ENCODE measurements at regions not wholly inside any gene's neighbourhood (a gene's known extent, or its start where the extent isn't known, plus 50 kb on each side); places are given as distances from the start of the nearest gene placed in this dataset.
A peak's percentile ranks its signal among the peaks of the same experiment; 100 is the strongest.

GRCh38 chr16:48091117-48091516, 64.7 kb downstream of the ABCC12 start:
- Histone ChIP-seq H3K4me3 (ENCODE audit: low read depth, low read length) (no peak overlapping the region), H3K9me3 (ENCODE audit: control insufficient read depth in 2 of 2, low read length in 2 of 2) (no peaks in the 10 kb centered on the region), H3K27me3 (ENCODE audit: control insufficient read depth, insufficient read depth, low read length) (no peaks in the 10 kb centered on the region), H3K27ac (ENCODE audit: insufficient read depth, low read length, poor library complexity, severe bottlenecking) (no peak overlapping the region), H3K36me3 (ENCODE audit: control insufficient read depth, insufficient read depth, low read length) (no peaks in the 10 kb centered on the region), H3K4me1 (ENCODE audit: control insufficient read depth, insufficient read depth, low read length, poor library complexity, severe bottlenecking) (no peaks in the 10 kb centered on the region)
- DNase-seq (no peak), ATAC-seq (ENCODE audit: low read depth in 2 of 2) (no peak)
- no peaks in the 10 kb centered on the region for H3K4me1 Mint-ChIP-seq
- H3K27ac Mint-ChIP-seq = no peak overlapping the region
- H3K4me3 Mint-ChIP-seq = no peak overlapping the region
- no peaks in the 10 kb centered on the region for H3K36me3 Mint-ChIP-seq
- no peaks in the 10 kb centered on the region for H3K27me3 Mint-ChIP-seq
- peaks cover 0 to 2% (median 0%) of the 10 kb centered on the region in 7 donors for H3K9me3 Mint-ChIP-seq

GRCh38 chr16:48089053-48089792, 66.6 kb downstream of the ABCC12 start:
- Histone ChIP-seq H3K4me3 (ENCODE audit: low read depth, low read length) (no peak overlapping the region), H3K27ac (ENCODE audit: insufficient read depth, low read length, poor library complexity, severe bottlenecking) (no peak overlapping the region), H3K27me3 (ENCODE audit: control insufficient read depth, insufficient read depth, low read length) (no peaks in the 10 kb centered on the region), H3K36me3 (ENCODE audit: control insufficient read depth, insufficient read depth, low read length) (no peaks in the 10 kb centered on the region), H3K4me1 (ENCODE audit: control insufficient read depth, insufficient read depth, low read length, poor library complexity, severe bottlenecking) (no peaks in the 10 kb centered on the region), H3K9me3 (ENCODE audit: control insufficient read depth in 2 of 2, low read length in 2 of 2) (no peaks in the 10 kb centered on the region)
- Mint-ChIP-seq H3K4me1 (no peaks in the 10 kb centered on the region), H3K36me3 (no peaks in the 10 kb centered on the region), H3K4me3 (no peak overlapping the region), H3K27me3 (peaks cover 11% of the 10 kb centered on the region), H3K9me3 (no peaks in the 10 kb centered on the region), H3K27ac (no peak overlapping the region)
- ATAC-seq (ENCODE audit: low read depth in 2 of 2) (no peak), DNase-seq (no peak)

GRCh38 chr16:48087639-48088038, 68.2 kb downstream of the ABCC12 start:
- Mint-ChIP-seq H3K4me3 (no peak overlapping the region), H3K4me1 (no peaks in the 10 kb centered on the region), H3K36me3 (no peaks in the 10 kb centered on the region), H3K9me3 (no peaks in the 10 kb centered on the region), H3K27me3 (peaks cover 12% of the 10 kb centered on the region), H3K27ac (no peak overlapping the region)
- Histone ChIP-seq H3K27ac (ENCODE audit: insufficient read depth, low read length, poor library complexity, severe bottlenecking) (no peak overlapping the region), H3K4me1 (ENCODE audit: control insufficient read depth, insufficient read depth, low read length, poor library complexity, severe bottlenecking) (no peaks in the 10 kb centered on the region), H3K4me3 (ENCODE audit: low read depth, low read length) (no peak overlapping the region), H3K27me3 (ENCODE audit: control insufficient read depth, insufficient read depth, low read length) (no peaks in the 10 kb centered on the region), H3K9me3 (ENCODE audit: control insufficient read depth in 2 of 2, low read length in 2 of 2) (no peaks in the 10 kb centered on the region), H3K36me3 (ENCODE audit: control insufficient read depth, insufficient read depth, low read length) (no peaks in the 10 kb centered on the region)
- DNase-seq (no peak), ATAC-seq (ENCODE audit: low read depth in 2 of 2) (no peak)

GRCh38 chr16:48086422-48086821, 69.4 kb downstream of the ABCC12 start:
- peaks cover 12% of the 10 kb centered on the region for H3K27me3 Mint-ChIP-seq
- Histone ChIP-seq H3K27me3 (ENCODE audit: control insufficient read depth, insufficient read depth, low read length) (no peaks in the 10 kb centered on the region), H3K4me3 (ENCODE audit: low read depth, low read length) (no peak overlapping the region), H3K27ac (ENCODE audit: insufficient read depth, low read length, poor library complexity, severe bottlenecking) (no peak overlapping the region), H3K4me1 (ENCODE audit: control insufficient read depth, insufficient read depth, low read length, poor library complexity, severe bottlenecking) (no peaks in the 10 kb centered on the region), H3K9me3 (ENCODE audit: control insufficient read depth in 2 of 2, low read length in 2 of 2) (no peaks in the 10 kb centered on the region), H3K36me3 (ENCODE audit: control insufficient read depth, insufficient read depth, low read length) (no peaks in the 10 kb centered on the region)
- ATAC-seq (ENCODE audit: low read depth in 2 of 2) (no peak), DNase-seq (no peak)
- H3K4me3 Mint-ChIP-seq = no peak overlapping the region
- H3K9me3 Mint-ChIP-seq = peaks cover 0 to 2% (median 0%) of the 10 kb centered on the region in 7 donors
- no peaks in the 10 kb centered on the region for H3K36me3 Mint-ChIP-seq
- H3K4me1 Mint-ChIP-seq = no peaks in the 10 kb centered on the region
- H3K27ac Mint-ChIP-seq = no peak overlapping the region

- no peaks in the 10 kb centered on the region for H3K4me1 Mint-ChIP-seq
- peaks cover 0 to 2% (median 0%) of the 10 kb centered on the region in 7 donors for H3K9me3 Mint-ChIP-seq
- peak overlapping the region in 1 of 3 donors; percentile 33 for H3K27ac Mint-ChIP-seq
- no peaks in the 10 kb centered on the region for H3K4me1 ChIP-seq (ENCODE audit: control insufficient read depth, insufficient read depth, low read length, poor library complexity, severe bottlenecking)
- H3K36me3 ChIP-seq (ENCODE audit: control insufficient read depth, insufficient read depth, low read length) = no peaks in the 10 kb centered on the region
- no peaks in the 10 kb centered on the region for H3K36me3 Mint-ChIP-seq
- DNase-seq (no peak), ATAC-seq (ENCODE audit: low read depth in 2 of 2) (no peak)
- no peak overlapping the region for H3K4me3 ChIP-seq (ENCODE audit: low read depth, low read length)
- H3K4me3 Mint-ChIP-seq = no peak overlapping the region
- H3K27me3 ChIP-seq (ENCODE audit: control insufficient read depth, insufficient read depth, low read length) = no peaks in the 10 kb centered on the region
- H3K9me3 ChIP-seq (ENCODE audit: control insufficient read depth in 2 of 2, low read length in 2 of 2) = no peaks in the 10 kb centered on the region
- peaks cover 12% of the 10 kb centered on the region for H3K27me3 Mint-ChIP-seq
- H3K27ac ChIP-seq (ENCODE audit: insufficient read depth, low read length, poor library complexity, severe bottlenecking) = no peak overlapping the region
Observed at GRCh38 chr16:48085729-48086128, 70.1 kb downstream of the ABCC12 start.

- H3K27ac ChIP-seq (ENCODE audit: insufficient read depth, low read length, poor library complexity, severe bottlenecking) = no peak overlapping the region
- H3K27ac Mint-ChIP-seq = no peak overlapping the region
- H3K4me1 ChIP-seq (ENCODE audit: control insufficient read depth, insufficient read depth, low read length, poor library complexity, severe bottlenecking) = no peaks in the 10 kb centered on the region
- no peaks in the 10 kb centered on the region for H3K36me3 Mint-ChIP-seq
- H3K27me3 ChIP-seq (ENCODE audit: control insufficient read depth, insufficient read depth, low read length) = no peaks in the 10 kb centered on the region
- no peaks in the 10 kb centered on the region for H3K9me3 ChIP-seq (ENCODE audit: control insufficient read depth in 2 of 2, low read length in 2 of 2)
- ATAC-seq (ENCODE audit: low read depth in 2 of 2) (no peak), DNase-seq (no peak)
- no peaks in the 10 kb centered on the region for H3K36me3 ChIP-seq (ENCODE audit: control insufficient read depth, insufficient read depth, low read length)
- H3K9me3 Mint-ChIP-seq = peaks cover 0 to 2% (median 0%) of the 10 kb centered on the region in 7 donors
- peaks cover 12% of the 10 kb centered on the region for H3K27me3 Mint-ChIP-seq
- no peaks in the 10 kb centered on the region for H3K4me1 Mint-ChIP-seq
- no peak overlapping the region for H3K4me3 Mint-ChIP-seq
- H3K4me3 ChIP-seq (ENCODE audit: low read depth, low read length) = no peak overlapping the region
Observed at GRCh38 chr16:48084826-48085225, 71.0 kb downstream of the ABCC12 start.

- Mint-ChIP-seq H3K9me3 (peaks cover 0 to 2% (median 0%) of the 10 kb centered on the region in 7 donors), H3K27me3 (peaks cover 12% of the 10 kb centered on the region), H3K36me3 (no peaks in the 10 kb centered on the region), H3K4me1 (no peaks in the 10 kb centered on the region), H3K27ac (no peak overlapping the region), H3K4me3 (no peak overlapping the region)
- H3K4me3 ChIP-seq (ENCODE audit: low read depth, low read length) = no peak overlapping the region
- DNase-seq (no peak), ATAC-seq (ENCODE audit: low read depth in 2 of 2) (no peak)
- H3K36me3 ChIP-seq (ENCODE audit: control insufficient read depth, insufficient read depth, low read length) = no peaks in the 10 kb centered on the region
- H3K4me1 ChIP-seq (ENCODE audit: control insufficient read depth, insufficient read depth, low read length, poor library complexity, severe bottlenecking) = no peaks in the 10 kb centered on the region
- H3K9me3 ChIP-seq (ENCODE audit: control insufficient read depth in 2 of 2, low read length in 2 of 2) = no peaks in the 10 kb centered on the region
- H3K27me3 ChIP-seq (ENCODE audit: control insufficient read depth, insufficient read depth, low read length) = no peaks in the 10 kb centered on the region
- no peak overlapping the region for H3K27ac ChIP-seq (ENCODE audit: insufficient read depth, low read length, poor library complexity, severe bottlenecking)
Observed at GRCh38 chr16:48082516-48082915, 73.3 kb downstream of the ABCC12 start.

- no peak overlapping the region for H3K27ac Mint-ChIP-seq
Observed at GRCh38 chr16:48081656-48082055, 74.1 kb downstream of the ABCC12 start.

More at GRCh38 chr16:48081656-48082055, 74.1 kb downstream of the ABCC12 start:
- ATAC-seq (ENCODE audit: low read depth in 2 of 2) (no peak), DNase-seq (no peak)
- Mint-ChIP-seq H3K27me3 (peaks cover 12% of the 10 kb centered on the region), H3K9me3 (peaks cover 0 to 2% (median 0%) of the 10 kb centered on the region in 7 donors), H3K36me3 (no peaks in the 10 kb centered on the region), H3K4me1 (no peaks in the 10 kb centered on the region), H3K4me3 (no peak overlapping the region)
- Histone ChIP-seq H3K36me3 (ENCODE audit: control insufficient read depth, insufficient read depth, low read length) (no peaks in the 10 kb centered on the region), H3K4me3 (ENCODE audit: low read depth, low read length) (no peak overlapping the region), H3K27ac (ENCODE audit: insufficient read depth, low read length, poor library complexity, severe bottlenecking) (no peak overlapping the region), H3K9me3 (ENCODE audit: control insufficient read depth in 2 of 2, low read length in 2 of 2) (no peaks in the 10 kb centered on the region), H3K27me3 (ENCODE audit: control insufficient read depth, insufficient read depth, low read length) (no peaks in the 10 kb centered on the region), H3K4me1 (ENCODE audit: control insufficient read depth, insufficient read depth, low read length, poor library complexity, severe bottlenecking) (no peaks in the 10 kb centered on the region)
